ENCODE measurements at regions not wholly inside any gene's neighbourhood (a gene's known extent, or its start where the extent isn't known, plus 50 kb on each side); places are given as distances from the start of the nearest gene placed in this dataset.

DNA sequence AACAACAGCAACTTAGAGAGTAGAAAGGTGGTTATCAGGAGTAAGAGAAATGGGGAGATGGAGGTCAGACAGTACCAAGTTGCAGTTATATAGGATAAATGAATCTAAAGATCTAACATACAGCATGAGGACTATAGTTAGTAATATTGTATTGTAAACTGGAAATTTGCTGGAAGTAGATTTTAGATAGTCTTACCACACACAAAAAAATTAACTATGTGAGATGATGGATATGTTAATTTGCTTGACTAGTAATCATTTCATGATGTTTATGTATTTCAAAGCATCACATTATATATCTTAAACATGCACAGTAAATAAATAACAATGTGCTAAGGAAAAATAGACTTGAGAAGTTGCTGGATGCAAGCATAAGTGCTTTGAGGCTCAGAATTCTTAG is 622.1 kb downstream of the CCDC171 start:
- H3K9ac ChIP-seq (ENCODE audit: low read depth in 1 of 3, low read length in 3 of 3) = no peak overlapping the region
- no peak overlapping the region for H3K27ac ChIP-seq (ENCODE audit: low read depth, low read length)
- no peaks in the 10 kb centered on the region for H3K27me3 ChIP-seq (ENCODE audit: control insufficient read depth in 3 of 3, insufficient read depth in 3 of 3, low read length in 3 of 3)
- H3K4me1 ChIP-seq (ENCODE audit: control insufficient read depth in 3 of 3, insufficient read depth in 3 of 3, low read length in 3 of 3) = no peaks in the 10 kb centered on the region
- no peaks in the 10 kb centered on the region for H3K36me3 ChIP-seq (ENCODE audit: control insufficient read depth in 3 of 3, insufficient read depth in 3 of 3, low read length in 3 of 3)
- no peaks in the 10 kb centered on the region for H3K9me3 ChIP-seq (ENCODE audit: control insufficient read depth in 3 of 3, low read length in 3 of 3)
- no peak overlapping the region for H3K4me3 ChIP-seq (ENCODE audit: low read length in 3 of 3)

- H3K4me3 ChIP-seq (ENCODE audit: low read length in 3 of 3) = no peak overlapping the region
- H3K27me3 ChIP-seq (ENCODE audit: control insufficient read depth in 3 of 3, insufficient read depth in 3 of 3, low read length in 3 of 3) = no peaks in the 10 kb centered on the region
- H3K4me1 ChIP-seq (ENCODE audit: control insufficient read depth in 3 of 3, insufficient read depth in 3 of 3, low read length in 3 of 3) = no peaks in the 10 kb centered on the region
- H3K9ac ChIP-seq (ENCODE audit: low read depth in 1 of 3, low read length in 3 of 3) = no peak overlapping the region
- no peaks in the 10 kb centered on the region for H3K36me3 ChIP-seq (ENCODE audit: control insufficient read depth in 3 of 3, insufficient read depth in 3 of 3, low read length in 3 of 3)
- H3K27ac ChIP-seq (ENCODE audit: low read depth, low read length) = no peak overlapping the region
- no peaks in the 10 kb centered on the region for H3K9me3 ChIP-seq (ENCODE audit: control insufficient read depth in 3 of 3, low read length in 3 of 3)
Measured at GRCh38 chr9:16175461-16175860, 622.6 kb downstream of the CCDC171 start.

DNA sequence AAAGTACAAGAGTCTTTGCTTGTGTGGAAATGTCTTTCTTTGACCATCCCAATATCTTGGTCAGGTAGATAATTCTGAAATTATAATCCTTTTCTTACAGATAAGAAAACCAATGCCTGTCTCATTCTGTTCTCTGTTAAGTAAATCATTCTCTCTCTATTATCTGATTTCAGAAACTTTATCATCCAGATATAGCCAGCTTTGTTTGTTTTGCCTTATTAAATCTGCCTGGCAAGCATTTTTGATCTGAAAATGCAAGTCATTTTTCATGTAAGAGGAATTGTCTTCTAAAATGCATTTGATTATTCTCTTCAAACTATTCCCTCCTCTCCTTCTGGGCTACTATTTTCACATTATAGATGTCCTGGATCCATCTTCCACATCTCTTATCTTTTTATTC is 625.5 kb downstream of the CCDC171 start:
- Histone ChIP-seq H3K9me3 (ENCODE audit: control insufficient read depth in 3 of 3, low read length in 3 of 3) (no peaks in the 10 kb centered on the region), H3K4me3 (ENCODE audit: low read length in 3 of 3) (no peak overlapping the region), H3K9ac (ENCODE audit: low read depth in 1 of 3, low read length in 3 of 3) (no peak overlapping the region), H3K27ac (ENCODE audit: low read depth, low read length) (no peak overlapping the region), H3K27me3 (ENCODE audit: control insufficient read depth in 3 of 3, insufficient read depth in 3 of 3, low read length in 3 of 3) (no peaks in the 10 kb centered on the region), H3K36me3 (ENCODE audit: control insufficient read depth in 3 of 3, insufficient read depth in 3 of 3, low read length in 3 of 3) (no peaks in the 10 kb centered on the region), H3K4me1 (ENCODE audit: control insufficient read depth in 3 of 3, insufficient read depth in 3 of 3, low read length in 3 of 3) (no peaks in the 10 kb centered on the region)

- H3K36me3 ChIP-seq (ENCODE audit: control insufficient read depth in 3 of 3, insufficient read depth in 3 of 3, low read length in 3 of 3) = no peaks in the 10 kb centered on the region
- no peaks in the 10 kb centered on the region for H3K27me3 ChIP-seq (ENCODE audit: control insufficient read depth in 3 of 3, insufficient read depth in 3 of 3, low read length in 3 of 3)
- H3K4me1 ChIP-seq (ENCODE audit: control insufficient read depth in 3 of 3, insufficient read depth in 3 of 3, low read length in 3 of 3) = no peaks in the 10 kb centered on the region
- no peak overlapping the region for H3K4me3 ChIP-seq (ENCODE audit: low read length in 3 of 3)
- H3K27ac ChIP-seq (ENCODE audit: low read depth, low read length) = no peak overlapping the region
- H3K9ac ChIP-seq (ENCODE audit: low read depth in 1 of 3, low read length in 3 of 3) = no peak overlapping the region
- no peaks in the 10 kb centered on the region for H3K9me3 ChIP-seq (ENCODE audit: control insufficient read depth in 3 of 3, low read length in 3 of 3)
Measured at GRCh38 chr9:16179566-16179965, 626.7 kb downstream of the CCDC171 start.

- Histone ChIP-seq H3K9me3 (ENCODE audit: control insufficient read depth in 3 of 3, low read length in 3 of 3) (no peaks in the 10 kb centered on the region), H3K4me1 (ENCODE audit: control insufficient read depth in 3 of 3, insufficient read depth in 3 of 3, low read length in 3 of 3) (no peaks in the 10 kb centered on the region), H3K9ac (ENCODE audit: low read depth in 1 of 3, low read length in 3 of 3) (no peak overlapping the region), H3K27ac (ENCODE audit: low read depth, low read length) (no peak overlapping the region), H3K36me3 (ENCODE audit: control insufficient read depth in 3 of 3, insufficient read depth in 3 of 3, low read length in 3 of 3) (no peaks in the 10 kb centered on the region), H3K4me3 (ENCODE audit: low read length in 3 of 3) (no peak overlapping the region), H3K27me3 (ENCODE audit: control insufficient read depth in 3 of 3, insufficient read depth in 3 of 3, low read length in 3 of 3) (no peaks in the 10 kb centered on the region)
Measured at GRCh38 chr9:16180091-16180490, 627.2 kb downstream of the CCDC171 start.

GRCh38 chr9:16180546-16180945 is 627.7 kb downstream of the CCDC171 start:
- Histone ChIP-seq H3K27ac (ENCODE audit: low read depth, low read length) (no peak overlapping the region), H3K9ac (ENCODE audit: low read depth in 1 of 3, low read length in 3 of 3) (no peak overlapping the region), H3K27me3 (ENCODE audit: control insufficient read depth in 3 of 3, insufficient read depth in 3 of 3, low read length in 3 of 3) (no peaks in the 10 kb centered on the region), H3K36me3 (ENCODE audit: control insufficient read depth in 3 of 3, insufficient read depth in 3 of 3, low read length in 3 of 3) (no peaks in the 10 kb centered on the region), H3K4me3 (ENCODE audit: low read length in 3 of 3) (no peak overlapping the region), H3K9me3 (ENCODE audit: control insufficient read depth in 3 of 3, low read length in 3 of 3) (no peaks in the 10 kb centered on the region), H3K4me1 (ENCODE audit: control insufficient read depth in 3 of 3, insufficient read depth in 3 of 3, low read length in 3 of 3) (no peaks in the 10 kb centered on the region)

- Histone ChIP-seq H3K27ac (ENCODE audit: low read depth, low read length) (no peak overlapping the region), H3K27me3 (ENCODE audit: control insufficient read depth in 3 of 3, insufficient read depth in 3 of 3, low read length in 3 of 3) (no peaks in the 10 kb centered on the region), H3K4me1 (ENCODE audit: control insufficient read depth in 3 of 3, insufficient read depth in 3 of 3, low read length in 3 of 3) (no peaks in the 10 kb centered on the region), H3K36me3 (ENCODE audit: control insufficient read depth in 3 of 3, insufficient read depth in 3 of 3, low read length in 3 of 3) (no peaks in the 10 kb centered on the region), H3K9ac (ENCODE audit: low read depth in 1 of 3, low read length in 3 of 3) (no peak overlapping the region), H3K4me3 (ENCODE audit: low read length in 3 of 3) (no peak overlapping the region), H3K9me3 (ENCODE audit: control insufficient read depth in 3 of 3, low read length in 3 of 3) (no peaks in the 10 kb centered on the region)
Measured at GRCh38 chr9:16181539-16181938, 628.7 kb downstream of the CCDC171 start.

GRCh38 chr9:16182784-16183183 is 629.9 kb downstream of the CCDC171 start:
- no peak overlapping the region for H3K4me3 ChIP-seq (ENCODE audit: low read length in 3 of 3)
- no peaks in the 10 kb centered on the region for H3K9me3 ChIP-seq (ENCODE audit: control insufficient read depth in 3 of 3, low read length in 3 of 3)
- H3K27ac ChIP-seq (ENCODE audit: low read depth, low read length) = no peak overlapping the region
- no peak overlapping the region for H3K9ac ChIP-seq (ENCODE audit: low read depth in 1 of 3, low read length in 3 of 3)
- no peaks in the 10 kb centered on the region for H3K4me1 ChIP-seq (ENCODE audit: control insufficient read depth in 3 of 3, insufficient read depth in 3 of 3, low read length in 3 of 3)
- no peaks in the 10 kb centered on the region for H3K27me3 ChIP-seq (ENCODE audit: control insufficient read depth in 3 of 3, insufficient read depth in 3 of 3, low read length in 3 of 3)
- H3K36me3 ChIP-seq (ENCODE audit: control insufficient read depth in 3 of 3, insufficient read depth in 3 of 3, low read length in 3 of 3) = no peaks in the 10 kb centered on the region

DNA sequence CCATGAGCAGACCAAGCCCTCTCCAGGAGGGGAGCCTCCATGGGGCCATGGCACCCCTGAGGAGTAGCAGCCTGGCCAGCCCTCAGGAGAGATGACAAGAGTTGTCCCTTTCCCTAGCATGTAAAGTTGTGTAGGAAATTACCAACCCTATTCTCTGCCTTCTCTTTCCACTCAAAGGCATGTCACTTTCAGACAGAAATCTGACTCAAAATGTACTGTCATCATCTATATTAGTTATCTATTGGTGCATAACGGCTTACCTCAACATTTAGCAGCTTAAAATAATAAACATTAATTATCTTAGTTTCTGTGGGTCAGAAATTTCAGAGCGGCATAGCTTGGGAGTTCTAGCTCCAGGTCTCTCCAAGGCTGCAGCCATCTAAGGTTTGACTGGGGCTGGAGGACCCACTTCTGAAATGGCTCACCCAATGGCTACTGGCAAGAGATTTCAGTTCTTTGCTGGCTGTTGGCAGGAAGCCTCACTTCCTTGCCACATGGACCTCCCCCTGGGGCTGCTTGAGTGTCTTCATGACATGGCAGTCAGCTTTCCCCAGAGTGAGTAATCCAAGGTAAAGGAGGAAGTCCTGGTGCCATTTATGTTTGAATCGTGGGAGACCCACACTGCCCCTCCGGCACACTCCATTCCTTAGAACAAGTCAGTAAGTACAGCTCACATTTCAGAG is 632.3 kb downstream of the CCDC171 start:
- Histone ChIP-seq H3K9ac (ENCODE audit: low read depth in 1 of 3, low read length in 3 of 3) (no peak overlapping the region), H3K4me3 (ENCODE audit: low read length in 3 of 3) (no peak overlapping the region), H3K27ac (ENCODE audit: low read depth, low read length) (no peak overlapping the region), H3K4me1 (ENCODE audit: control insufficient read depth in 3 of 3, insufficient read depth in 3 of 3, low read length in 3 of 3) (no peaks in the 10 kb centered on the region), H3K36me3 (ENCODE audit: control insufficient read depth in 3 of 3, insufficient read depth in 3 of 3, low read length in 3 of 3) (no peaks in the 10 kb centered on the region), H3K9me3 (ENCODE audit: control insufficient read depth in 3 of 3, low read length in 3 of 3) (peaks cover 0 to 6% (median 3%) of the 10 kb centered on the region in 3 donors), H3K27me3 (ENCODE audit: control insufficient read depth in 3 of 3, insufficient read depth in 3 of 3, low read length in 3 of 3) (no peaks in the 10 kb centered on the region)

- no peak overlapping the region for H3K4me3 ChIP-seq (ENCODE audit: low read length in 3 of 3)
- no peak overlapping the region for H3K9ac ChIP-seq (ENCODE audit: low read depth in 1 of 3, low read length in 3 of 3)
- no peaks in the 10 kb centered on the region for H3K27me3 ChIP-seq (ENCODE audit: control insufficient read depth in 3 of 3, insufficient read depth in 3 of 3, low read length in 3 of 3)
- H3K9me3 ChIP-seq (ENCODE audit: control insufficient read depth in 3 of 3, low read length in 3 of 3) = peaks cover 0 to 6% (median 3%) of the 10 kb centered on the region in 3 donors
- H3K36me3 ChIP-seq (ENCODE audit: control insufficient read depth in 3 of 3, insufficient read depth in 3 of 3, low read length in 3 of 3) = no peaks in the 10 kb centered on the region
- H3K4me1 ChIP-seq (ENCODE audit: control insufficient read depth in 3 of 3, insufficient read depth in 3 of 3, low read length in 3 of 3) = peaks cover 0 to 5% (median 4%) of the 10 kb centered on the region in 3 donors
- H3K27ac ChIP-seq (ENCODE audit: low read depth, low read length) = no peak overlapping the region
Measured at GRCh38 chr9:16191191-16191590, 638.3 kb downstream of the CCDC171 start.

Measured in skeletal muscle tissue (tissue), 3 donors.